ENCODE measurements at regions not wholly inside any gene's neighbourhood (a gene's known extent, or its start where the extent isn't known, plus 50 kb on each side); places are given as distances from the start of the nearest gene placed in this dataset.

DNA sequence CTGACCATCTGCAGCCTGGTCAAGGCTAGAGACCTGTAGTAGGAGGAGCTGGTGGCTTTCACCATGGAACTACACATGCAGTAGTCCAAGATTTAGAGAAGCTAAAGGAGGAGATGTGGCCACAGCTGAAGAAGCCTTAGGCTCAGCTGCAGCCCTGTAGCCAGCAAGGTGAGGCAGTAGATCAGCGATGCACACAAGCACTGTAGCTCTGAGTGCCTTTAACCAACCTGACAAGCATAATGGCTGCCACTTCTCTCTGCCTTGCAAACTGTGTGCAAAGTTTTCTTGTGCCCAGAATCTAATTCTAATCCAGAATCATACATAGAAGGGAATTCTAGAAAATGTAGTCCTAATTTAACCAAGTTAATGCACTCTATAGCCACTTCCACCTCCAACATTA is 159.0 kb upstream of the ARID2 start:
- TF ChIP-seq GATA3 (IDR thresholded peaks at IDR 0.05; ENCODE audit: low read depth, low read length) (no peak), GATA2 (IDR thresholded peaks at IDR 0.05; ENCODE audit: low read depth, low read length) (no peak)

- TF ChIP-seq GATA2 (IDR thresholded peaks at IDR 0.05; ENCODE audit: low read depth, low read length) (no peak), GATA3 (IDR thresholded peaks at IDR 0.05; ENCODE audit: low read depth, low read length) (no peak)
These were observed 157.4 kb upstream of the ARID2 start for GRCh38 chr12:45572114-45572513.

- TF ChIP-seq GATA2 (IDR thresholded peaks at IDR 0.05; ENCODE audit: low read depth, low read length), result no peak
- TF ChIP-seq GATA3 (IDR thresholded peaks at IDR 0.05; ENCODE audit: low read depth, low read length), result no peak
These were observed 154.1 kb upstream of the ARID2 start for GRCh38 chr12:45575417-45575816.

GRCh38 chr12:45575823-45576475 is 153.6 kb upstream of the ARID2 start:
- TF ChIP-seq GATA2 (IDR thresholded peaks at IDR 0.05; ENCODE audit: low read depth, low read length) (no peak), GATA3 (IDR thresholded peaks at IDR 0.05; ENCODE audit: low read depth, low read length) (no peak)

GRCh38 chr12:45577844-45578399 is 151.6 kb upstream of the ARID2 start:
- TF ChIP-seq GATA3 (IDR thresholded peaks at IDR 0.05; ENCODE audit: low read depth, low read length), result no peak
- no peak for TF ChIP-seq GATA2 (IDR thresholded peaks at IDR 0.05; ENCODE audit: low read depth, low read length)

DNA sequence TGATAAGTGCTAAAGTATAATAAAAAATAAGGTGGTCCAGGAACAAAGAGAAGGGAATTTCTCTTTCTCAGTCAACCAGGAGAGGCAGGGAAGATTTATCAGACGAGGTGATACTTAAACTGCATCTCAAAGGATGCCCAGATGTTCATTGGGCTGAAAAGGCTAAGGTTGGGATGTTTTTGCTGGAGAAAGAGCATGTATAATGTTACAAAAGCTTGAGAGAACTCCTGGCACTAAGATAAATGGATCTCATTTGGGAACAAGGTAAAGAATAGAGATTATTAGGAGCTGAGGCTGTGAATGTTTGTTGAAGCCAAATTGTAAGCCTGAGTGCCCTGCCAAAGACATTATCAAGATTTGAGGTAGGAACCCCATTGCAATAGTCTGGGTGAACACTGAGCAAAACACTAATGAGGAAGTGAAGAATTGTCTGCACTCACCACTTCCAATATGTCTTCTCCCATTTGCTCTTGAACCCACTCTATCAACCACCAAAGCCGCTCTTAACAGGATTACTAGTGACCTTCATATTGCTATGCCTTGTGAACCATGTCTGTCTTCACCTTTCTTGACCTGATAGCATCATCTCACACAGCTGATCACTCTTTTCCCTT is 149.0 kb upstream of the ARID2 start:
- TF ChIP-seq GATA2 (IDR thresholded peaks at IDR 0.05; ENCODE audit: low read depth, low read length) (no peak), GATA3 (IDR thresholded peaks at IDR 0.05; ENCODE audit: low read depth, low read length) (no peak)

DNA sequence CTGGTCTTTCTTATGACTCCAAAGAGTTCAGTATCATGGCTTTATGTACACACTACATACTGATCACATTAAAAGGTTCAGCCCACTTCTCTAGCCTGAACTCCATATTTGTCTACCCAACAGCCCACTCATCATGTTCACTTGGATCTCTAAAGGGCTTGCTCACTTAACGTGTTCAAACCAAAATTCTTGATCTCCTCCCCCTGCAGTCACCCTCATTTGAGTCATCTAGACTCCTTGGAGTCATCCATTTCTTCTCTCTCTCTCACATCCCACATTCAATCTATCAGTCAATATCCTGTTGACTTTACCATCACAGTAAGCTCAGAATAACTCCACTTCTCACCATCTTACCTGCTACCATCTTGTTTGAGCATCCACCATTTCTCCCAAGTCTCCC is 148.4 kb upstream of the ARID2 start:
- TF ChIP-seq GATA3 (IDR thresholded peaks at IDR 0.05; ENCODE audit: low read depth, low read length), result no peak
- no peak for TF ChIP-seq GATA2 (IDR thresholded peaks at IDR 0.05; ENCODE audit: low read depth, low read length)

- TF ChIP-seq GATA3 (IDR thresholded peaks at IDR 0.05; ENCODE audit: low read depth, low read length), result no peak
- no peak for TF ChIP-seq GATA2 (IDR thresholded peaks at IDR 0.05; ENCODE audit: low read depth, low read length)
These were observed 147.0 kb upstream of the ARID2 start for GRCh38 chr12:45582536-45582935.

DNA sequence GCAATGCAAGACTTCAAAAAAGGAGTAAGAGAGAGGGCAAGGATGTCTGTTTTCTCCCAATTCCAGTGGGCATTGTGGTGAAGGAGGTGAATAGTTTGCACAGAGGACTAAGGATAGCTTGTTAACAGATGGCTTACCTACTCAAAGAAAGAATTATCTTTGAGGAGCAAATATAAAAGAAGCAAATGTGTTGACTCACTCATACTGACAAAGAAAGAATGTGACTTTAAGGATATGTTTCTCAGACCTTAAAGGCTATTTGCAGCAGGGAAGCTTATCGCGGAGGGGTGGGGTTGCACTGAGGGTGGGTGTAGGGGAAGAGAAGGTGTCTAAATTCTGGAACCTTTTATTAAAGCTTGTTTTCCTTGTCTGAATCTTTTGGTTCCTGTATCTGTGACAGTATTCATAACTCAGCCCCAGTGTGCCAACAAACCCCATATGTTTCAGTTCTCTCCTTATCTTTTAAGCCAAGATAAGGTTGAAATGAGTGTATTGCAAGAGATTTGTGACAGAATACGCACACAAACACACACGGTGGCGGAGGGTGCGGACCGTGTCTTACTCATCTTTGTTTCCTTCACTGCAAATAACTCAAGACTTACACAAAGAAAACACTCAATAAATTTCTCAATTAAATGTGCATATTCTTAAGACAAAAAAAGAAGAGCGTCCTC is 146.4 kb upstream of the ARID2 start:
- TF ChIP-seq GATA2 (IDR thresholded peaks at IDR 0.05; ENCODE audit: low read depth, low read length) (peak; percentile 44; the same call in 1 of the 2 replicates), GATA3 (IDR thresholded peaks at IDR 0.05; ENCODE audit: low read depth, low read length) (no peak)

DNA sequence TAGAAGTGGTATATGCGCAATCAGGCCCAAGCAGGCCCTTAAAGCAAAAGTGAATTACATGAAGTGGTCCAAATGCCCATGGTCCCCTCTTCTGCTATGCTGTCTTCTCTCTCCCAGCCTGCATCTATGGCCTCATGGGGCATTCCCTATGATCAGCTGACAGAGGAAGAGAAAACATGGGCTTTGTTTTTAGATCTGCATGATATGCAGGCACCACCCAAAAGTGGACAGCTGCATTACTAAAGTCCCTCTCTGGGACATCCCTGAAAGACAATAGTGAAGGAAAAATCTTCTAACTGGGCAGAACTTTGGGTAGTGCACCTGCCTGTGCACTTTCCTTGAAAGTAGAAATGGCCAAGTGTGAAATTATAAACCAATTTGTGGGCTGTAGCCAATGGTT is 145.2 kb upstream of the ARID2 start:
- TF ChIP-seq GATA2 (IDR thresholded peaks at IDR 0.05; ENCODE audit: low read depth, low read length) (no peak), GATA3 (IDR thresholded peaks at IDR 0.05; ENCODE audit: low read depth, low read length) (no peak)

DNA sequence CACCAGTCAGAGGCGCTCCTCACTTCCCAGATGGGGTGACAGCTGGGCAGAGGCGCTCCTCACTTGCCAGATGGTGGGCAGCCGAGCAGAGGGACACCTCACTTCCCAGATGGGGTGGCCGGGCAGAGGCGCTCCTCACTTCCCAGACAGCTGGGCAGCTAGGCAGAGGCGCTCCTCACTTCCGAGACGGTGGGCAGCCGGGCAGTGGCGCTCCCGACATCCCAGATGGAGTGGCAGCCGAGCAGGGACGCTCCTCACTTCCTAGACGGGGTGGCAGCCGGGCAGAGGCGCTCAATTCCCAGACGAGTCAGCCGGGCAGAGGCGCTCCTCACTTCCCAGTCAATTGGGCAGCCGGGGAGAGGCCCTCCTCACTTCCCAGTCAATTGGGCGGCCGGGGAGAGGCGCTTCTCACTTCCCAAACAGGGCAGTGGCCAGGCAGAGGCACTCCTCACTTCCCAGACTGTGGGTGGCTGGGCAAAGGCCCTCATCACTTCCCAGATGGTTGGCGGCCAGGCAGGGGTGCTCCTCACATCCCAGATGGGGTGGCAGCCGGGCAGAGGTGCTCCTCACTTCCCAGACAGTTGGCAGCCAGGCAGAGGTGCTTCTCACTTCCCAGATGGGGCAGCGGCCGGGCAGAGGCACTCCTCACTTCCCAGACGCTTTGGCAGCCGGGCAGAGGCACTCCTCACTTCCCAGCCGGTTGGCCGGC is 143.8 kb upstream of the ARID2 start:
- TF ChIP-seq GATA2 (IDR thresholded peaks at IDR 0.05; ENCODE audit: low read depth, low read length), result no peak
- no peak for TF ChIP-seq GATA3 (IDR thresholded peaks at IDR 0.05; ENCODE audit: low read depth, low read length)

GRCh38 chr12:45586486-45586885 is 143.0 kb upstream of the ARID2 start:
- TF ChIP-seq GATA3 (IDR thresholded peaks at IDR 0.05; ENCODE audit: low read depth, low read length) (no peak), GATA2 (IDR thresholded peaks at IDR 0.05; ENCODE audit: low read depth, low read length) (no peak)

DNA sequence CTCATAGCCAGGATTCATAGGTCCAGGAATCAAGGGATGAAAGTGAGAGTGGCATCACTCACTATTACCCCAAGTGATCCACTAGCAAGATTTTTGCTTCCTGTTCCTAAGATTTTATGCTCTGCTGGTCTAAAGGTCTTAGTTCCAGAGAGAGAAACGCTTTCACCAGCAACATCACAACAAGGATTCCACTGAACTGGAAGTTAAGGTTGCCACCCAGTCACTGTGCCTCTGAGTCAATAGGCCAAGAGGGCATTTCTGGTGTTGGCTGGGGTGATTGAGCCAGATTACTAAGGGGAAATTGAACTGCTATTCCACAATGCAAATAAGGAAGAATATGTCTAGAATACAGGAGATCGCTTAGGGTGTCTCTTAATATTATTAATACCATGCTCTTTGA is 142.5 kb upstream of the ARID2 start:
- TF ChIP-seq GATA2 (IDR thresholded peaks at IDR 0.05; ENCODE audit: low read depth, low read length) (no peak), GATA3 (IDR thresholded peaks at IDR 0.05; ENCODE audit: low read depth, low read length) (no peak)

DNA sequence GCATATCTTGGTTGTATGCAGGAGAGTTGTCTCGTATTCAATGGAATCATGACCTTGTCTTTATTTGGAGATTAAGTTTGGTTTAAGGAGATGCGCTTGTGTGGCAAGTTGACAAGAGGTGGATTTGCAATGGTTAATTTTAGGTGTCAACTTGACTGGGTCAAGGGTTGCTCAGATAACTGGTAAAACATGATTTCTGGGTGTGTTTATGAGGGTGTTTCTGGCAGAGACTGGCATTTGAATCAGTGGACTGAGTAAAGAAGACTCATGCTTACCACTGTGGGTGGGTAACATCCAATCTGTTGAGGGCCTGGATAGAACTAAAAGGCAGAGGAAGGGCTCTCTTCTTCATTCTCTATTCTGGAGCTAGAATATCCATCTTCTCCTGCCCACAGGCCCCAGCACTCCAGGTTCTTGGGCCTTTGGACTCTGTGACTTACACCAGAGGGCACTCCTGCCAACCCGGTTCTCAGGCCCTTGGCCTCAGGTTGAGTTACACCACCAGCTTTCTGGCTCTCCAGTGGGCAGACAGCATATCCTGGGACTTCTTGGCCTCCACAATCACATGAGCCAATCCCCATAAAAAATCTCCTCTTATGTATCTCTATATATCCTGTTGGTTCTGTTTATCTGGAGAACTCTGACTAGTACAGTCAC is 141.5 kb upstream of the ARID2 start:
- TF ChIP-seq GATA3 (IDR thresholded peaks at IDR 0.05; ENCODE audit: low read depth, low read length) (no peak), GATA2 (IDR thresholded peaks at IDR 0.05; ENCODE audit: low read depth, low read length) (no peak)
